ENCODE measurements at regions not wholly inside any gene's neighbourhood (a gene's known extent, or its start where the extent isn't known, plus 50 kb on each side); places are given as distances from the start of the nearest gene placed in this dataset.
"Not testable (repeated sequence)": the region's sequence is repeated elsewhere in the genome, so short reads cannot be mapped to it uniquely, and the experiment has no call there.

- not testable (repeated sequence) for TF ChIP-seq CTCF, POLR2A (IDR thresholded peaks at IDR 0.05)
These were observed 102.0 kb upstream of the DPY19L1 start for GRCh38 chr7:35139281-35139680.
